GM20000 (cell line): ENCODE measurements at regions not wholly inside any gene's neighbourhood (a gene's known extent, or its start where the extent isn't known, plus 50 kb on each side); places are given as distances from the start of the nearest gene placed in this dataset.

Experiments used
- DNase-seq: peaks from one replicate; pipeline ENCODE4 v3.0.0; 2012; ENCODE audit warnings: low spot score
- TF ChIP-seq, protein P1 (sequence below): IDR thresholded peaks from 2 replicates; pipeline ENCODE4 v1.5.1; 2012; ENCODE audit warnings: mild to moderate bottlenecking, control low read depth; ENCODE audit errors: extremely low read depth, missing control alignments

DNA sequence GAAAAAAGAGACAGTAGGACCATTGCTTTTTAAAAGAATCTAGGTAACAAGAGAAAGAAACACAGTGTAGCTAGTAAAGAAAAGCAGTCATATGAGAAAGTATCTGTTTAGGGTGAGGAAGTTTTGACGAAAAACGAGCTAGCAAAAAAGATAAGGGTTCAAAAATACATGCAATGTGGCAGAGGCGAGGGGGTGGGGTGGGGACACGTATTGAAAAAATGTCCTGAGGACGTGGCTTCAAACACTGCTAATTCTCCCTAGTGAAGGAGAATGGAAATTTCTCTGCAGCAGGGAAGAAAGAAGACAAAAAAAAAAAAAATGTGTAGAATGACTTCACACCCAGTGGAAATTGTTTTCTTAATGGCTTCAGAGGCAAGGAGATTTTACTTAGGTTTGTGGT, 856.4 kb upstream of the INTU start:
- DNase-seq, result no peak
- TF ChIP-seq, protein P1, sequence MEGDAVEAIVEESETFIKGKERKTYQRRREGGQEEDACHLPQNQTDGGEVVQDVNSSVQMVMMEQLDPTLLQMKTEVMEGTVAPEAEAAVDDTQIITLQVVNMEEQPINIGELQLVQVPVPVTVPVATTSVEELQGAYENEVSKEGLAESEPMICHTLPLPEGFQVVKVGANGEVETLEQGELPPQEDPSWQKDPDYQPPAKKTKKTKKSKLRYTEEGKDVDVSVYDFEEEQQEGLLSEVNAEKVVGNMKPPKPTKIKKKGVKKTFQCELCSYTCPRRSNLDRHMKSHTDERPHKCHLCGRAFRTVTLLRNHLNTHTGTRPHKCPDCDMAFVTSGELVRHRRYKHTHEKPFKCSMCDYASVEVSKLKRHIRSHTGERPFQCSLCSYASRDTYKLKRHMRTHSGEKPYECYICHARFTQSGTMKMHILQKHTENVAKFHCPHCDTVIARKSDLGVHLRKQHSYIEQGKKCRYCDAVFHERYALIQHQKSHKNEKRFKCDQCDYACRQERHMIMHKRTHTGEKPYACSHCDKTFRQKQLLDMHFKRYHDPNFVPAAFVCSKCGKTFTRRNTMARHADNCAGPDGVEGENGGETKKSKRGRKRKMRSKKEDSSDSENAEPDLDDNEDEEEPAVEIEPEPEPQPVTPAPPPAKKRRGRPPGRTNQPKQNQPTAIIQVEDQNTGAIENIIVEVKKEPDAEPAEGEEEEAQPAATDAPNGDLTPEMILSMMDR, result no peak

DNA sequence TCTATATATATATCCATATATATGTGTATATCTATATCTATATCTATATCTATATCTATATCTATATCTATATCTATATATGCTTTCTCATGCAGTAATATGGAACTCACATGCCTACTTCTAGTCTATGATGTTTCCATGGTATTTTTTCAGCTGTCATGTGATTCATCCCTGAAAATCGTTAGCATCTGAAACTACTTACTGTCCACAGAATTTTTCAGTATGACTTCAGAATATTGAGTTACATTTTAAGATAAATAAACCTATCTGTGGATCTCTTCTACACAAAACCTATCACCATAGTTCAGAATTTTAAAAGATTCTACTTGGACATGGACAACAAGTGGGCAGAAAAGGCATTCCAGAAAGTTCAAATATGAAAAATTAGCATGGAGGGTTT, 855.1 kb upstream of the INTU start:
- TF ChIP-seq, protein P1, result no peak
- DNase-seq, result no peak

DNA sequence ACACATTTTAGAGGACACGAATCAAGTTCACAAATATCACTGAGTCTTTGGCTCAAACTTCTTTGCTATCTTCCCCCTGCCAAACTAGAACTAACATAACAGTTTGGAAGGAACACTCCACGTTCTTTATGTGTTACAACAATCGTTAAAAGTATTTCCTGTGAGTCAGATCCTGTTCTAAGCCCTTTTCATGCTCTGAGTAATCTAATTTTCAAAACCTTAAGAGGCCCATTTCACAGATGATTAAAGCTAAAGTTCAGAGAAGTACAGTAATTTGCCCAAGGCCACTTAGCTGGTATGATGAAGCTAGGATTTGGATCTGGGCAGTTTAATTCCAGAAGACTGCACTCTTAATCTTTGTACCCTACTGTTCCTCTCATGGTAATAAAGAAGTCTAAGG, 854.4 kb upstream of the INTU start:
- no peak for DNase-seq
- TF ChIP-seq, protein P1, result no peak

DNA sequence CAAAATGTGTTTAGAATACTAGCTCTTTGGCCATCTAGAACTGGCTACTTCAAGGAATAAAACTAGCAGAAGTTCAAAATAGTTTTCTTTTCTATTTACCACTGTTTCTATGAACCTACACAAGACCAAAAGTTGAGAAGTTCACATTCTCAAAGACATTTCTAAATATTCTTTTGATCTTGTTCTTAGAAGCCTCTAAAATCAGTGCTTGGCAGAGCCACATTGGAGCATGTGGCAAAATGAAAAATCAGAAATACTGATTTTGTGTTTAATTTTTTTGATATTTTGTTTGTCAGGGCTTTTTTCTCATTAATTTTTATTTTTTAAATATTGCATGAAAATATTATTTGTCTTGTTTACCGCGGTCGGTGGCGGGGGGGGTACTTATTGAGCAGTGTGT, 853.8 kb upstream of the INTU start:
- no peak for DNase-seq
- TF ChIP-seq, protein P1, result no peak

DNA sequence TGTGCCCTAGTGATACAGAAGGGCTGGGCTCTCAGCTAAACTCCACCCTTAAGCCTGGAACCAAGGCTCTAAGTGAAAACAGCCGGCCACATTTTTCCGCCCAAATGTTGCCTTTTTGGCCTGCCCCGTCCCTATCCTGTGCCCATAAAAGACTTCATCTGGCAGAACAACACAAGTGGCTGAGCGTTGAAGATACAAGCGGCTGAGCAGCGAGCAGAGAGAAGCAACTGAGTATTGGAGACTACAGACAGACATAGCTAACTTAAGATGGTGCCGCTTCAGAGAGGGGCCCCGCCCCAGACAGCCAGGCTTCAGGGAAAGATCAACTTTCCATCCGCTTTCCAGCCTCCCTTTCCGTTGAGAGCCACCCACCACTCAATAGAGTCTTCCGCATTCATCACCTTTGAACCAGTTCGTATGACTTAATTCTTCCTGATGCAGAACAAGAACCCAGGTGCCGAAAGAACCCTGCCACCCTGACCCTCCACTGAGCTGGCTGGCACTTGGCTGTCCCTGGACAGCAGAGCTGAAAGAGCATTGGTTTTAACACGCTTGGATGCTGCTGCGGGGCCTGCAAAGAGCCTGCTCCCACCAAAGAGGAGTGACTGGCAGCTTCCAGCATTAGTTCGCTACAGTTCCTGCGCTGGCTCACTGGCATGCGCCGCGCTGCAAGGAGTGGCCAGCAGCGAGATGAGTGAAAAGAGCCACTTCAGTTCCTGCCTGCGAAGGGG, 853.2 kb upstream of the INTU start:
- TF ChIP-seq, protein P1, result no peak
- DNase-seq, result no peak

DNA sequence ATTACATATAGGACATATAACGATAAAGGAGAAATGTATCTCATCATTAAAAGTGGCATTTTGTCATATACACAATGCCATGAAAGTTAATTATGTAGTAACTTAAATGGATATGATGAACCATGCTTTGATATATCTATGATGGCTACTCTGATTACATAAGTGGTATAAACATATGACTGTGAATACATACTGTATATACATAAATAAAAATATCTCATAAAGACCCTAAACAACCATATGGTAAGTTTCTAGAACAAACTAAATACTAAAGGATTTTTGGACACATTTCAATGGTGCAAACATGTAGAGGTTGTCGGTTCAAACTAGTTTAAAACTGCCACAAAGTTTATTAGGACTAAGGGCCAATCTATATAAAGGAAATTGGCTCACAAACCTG, 849.6 kb upstream of the INTU start:
- DNase-seq, result no peak
- TF ChIP-seq, protein P1, result no peak

DNA sequence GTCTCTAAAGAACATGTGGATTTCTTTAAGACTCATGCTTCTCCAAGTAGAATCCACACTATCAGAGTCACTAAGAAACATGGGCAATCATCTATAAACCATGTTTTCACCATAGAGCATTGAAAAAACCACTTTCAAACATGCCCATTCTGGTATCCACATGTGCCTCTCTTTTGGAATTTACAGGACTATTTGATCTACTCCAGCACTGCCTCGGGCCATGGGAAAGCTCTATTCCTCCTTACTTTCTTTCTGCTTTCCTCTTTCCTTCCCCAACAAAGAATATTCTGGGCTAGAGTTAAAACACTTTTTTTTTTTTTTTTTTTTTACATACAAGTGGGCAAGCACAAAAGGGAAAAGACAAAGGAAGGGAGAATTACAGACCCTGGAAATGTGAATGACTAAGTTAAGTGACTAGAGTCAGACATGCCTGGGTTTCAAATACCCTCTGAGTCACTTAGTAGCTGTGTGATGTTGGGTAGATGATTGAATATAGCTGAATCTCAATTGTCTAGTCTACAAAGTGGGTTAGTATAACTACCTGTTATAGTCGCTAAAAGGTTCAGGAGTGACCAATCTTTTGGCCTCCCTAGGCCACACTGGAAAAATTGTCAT, 847.7 kb upstream of the INTU start:
- no peak for DNase-seq

More for the DNA sequence above, 847.7 kb upstream of the INTU start:
- TF ChIP-seq, protein P1, result no peak
